ENCODE measurements at regions not wholly inside any gene's neighbourhood (a gene's known extent, or its start where the extent isn't known, plus 50 kb on each side); places are given as distances from the start of the nearest gene placed in this dataset.

- H3K4me3 ChIP-seq (ENCODE audit: low read depth, low read length): no peak overlapping the region
These were observed 310.0 kb upstream of the KLF12 start for GRCh38 chr13:74444161-74444571.

GRCh38 chr13:74443631-74444030 is 309.4 kb upstream of the KLF12 start:
- H3K4me3 ChIP-seq (ENCODE audit: low read depth, low read length): no peak overlapping the region
- TF ChIP-seq CTCF (IDR thresholded peaks at IDR 0.05; ENCODE audit: low read depth, low read length): no peak

More at GRCh38 chr13:74444161-74444571, 310.0 kb upstream of the KLF12 start:
- TF ChIP-seq CTCF (IDR thresholded peaks at IDR 0.05; ENCODE audit: low read depth, low read length): no peak

GRCh38 chr13:74442751-74443150 is 308.5 kb upstream of the KLF12 start:
- TF ChIP-seq CTCF (IDR thresholded peaks at IDR 0.05; ENCODE audit: low read depth, low read length): no peak
- H3K4me3 ChIP-seq (ENCODE audit: low read depth, low read length): no peak overlapping the region

GRCh38 chr13:74438901-74439300 is 304.7 kb upstream of the KLF12 start:
- H3K4me3 ChIP-seq (ENCODE audit: low read depth, low read length): no peak overlapping the region
- TF ChIP-seq CTCF (IDR thresholded peaks at IDR 0.05; ENCODE audit: low read depth, low read length): no peak

GRCh38 chr13:74434782-74435181 is 300.6 kb upstream of the KLF12 start:
- no peak for TF ChIP-seq CTCF (IDR thresholded peaks at IDR 0.05; ENCODE audit: low read depth, low read length)
- no peak overlapping the region for H3K4me3 ChIP-seq (ENCODE audit: low read depth, low read length)

- H3K4me3 ChIP-seq (ENCODE audit: low read depth, low read length): no peak overlapping the region
- no peak for TF ChIP-seq CTCF (IDR thresholded peaks at IDR 0.05; ENCODE audit: low read depth, low read length)
These were observed 290.3 kb upstream of the KLF12 start for GRCh38 chr13:74424455-74424854.

- H3K4me3 ChIP-seq (ENCODE audit: low read depth, low read length): no peak overlapping the region
- TF ChIP-seq CTCF (IDR thresholded peaks at IDR 0.05; ENCODE audit: low read depth, low read length): no peak
These were observed 289.2 kb upstream of the KLF12 start for GRCh38 chr13:74423434-74423833.
